ENCODE measurements at regions not wholly inside any gene's neighbourhood (a gene's known extent, or its start where the extent isn't known, plus 50 kb on each side); places are given as distances from the start of the nearest gene placed in this dataset.
A peak's percentile ranks its signal among the peaks of the same experiment; 100 is the strongest.

- no peak overlapping the region for H3K4me3 ChIP-seq (ENCODE audit: low read depth, low read length)
- DNase-seq (ENCODE audit: low read depth), result no peak
- in situ Hi-C loops (cut with HindIII; ENCODE audit: low sequenced_read_pairs), result no loop called here
- no peak for TF ChIP-seq CTCF (IDR thresholded peaks at IDR 0.05; ENCODE audit: low read depth, low read length, missing control alignments)
Measured at GRCh38 chr11:104432981-104433380, 269.0 kb upstream of the PDGFD start.

DNA sequence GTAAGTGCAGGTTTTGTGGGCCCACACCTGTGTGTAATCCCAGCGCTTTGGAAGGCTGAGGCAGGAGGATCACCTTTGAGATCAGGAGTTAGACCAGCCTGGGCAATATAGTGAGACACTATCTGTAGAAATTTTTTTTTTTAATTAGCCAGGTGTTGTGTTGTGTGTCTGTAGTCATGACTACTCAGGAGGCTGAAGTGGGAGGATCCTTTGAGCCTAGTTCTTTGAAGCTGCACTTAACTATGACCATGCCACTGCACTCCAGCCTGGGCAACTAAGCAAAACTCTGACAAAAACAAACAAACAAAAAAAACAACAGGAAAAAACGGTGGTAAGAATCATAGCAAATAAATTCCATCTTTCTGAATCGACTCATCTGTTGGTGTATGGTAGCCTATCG lies 268.6 kb upstream of the PDGFD start:
- no peak for DNase-seq (ENCODE audit: low read depth)
- in situ Hi-C loops (cut with HindIII; ENCODE audit: low sequenced_read_pairs), result no loop called here

GRCh38 chr11:104422324-104422944 lies 258.5 kb upstream of the PDGFD start:
- no peak for DNase-seq (ENCODE audit: low read depth)
- TF ChIP-seq CTCF (IDR thresholded peaks at IDR 0.05; ENCODE audit: low read depth, low read length, missing control alignments), result no peak
- no peak overlapping the region for H3K4me3 ChIP-seq (ENCODE audit: low read depth, low read length)
- in situ Hi-C loops (cut with HindIII; ENCODE audit: low sequenced_read_pairs), result no loop called here

More for the DNA sequence above, 268.6 kb upstream of the PDGFD start:
- TF ChIP-seq CTCF (IDR thresholded peaks at IDR 0.05; ENCODE audit: low read depth, low read length, missing control alignments), result no peak
- H3K4me3 ChIP-seq (ENCODE audit: low read depth, low read length), result no peak overlapping the region

GRCh38 chr11:104410336-104410735 lies 246.4 kb upstream of the PDGFD start:
- peak; percentile 9 for DNase-seq (ENCODE audit: low read depth)
- in situ Hi-C loops (cut with HindIII; ENCODE audit: low sequenced_read_pairs), result no loop called here
- no peak overlapping the region for H3K4me3 ChIP-seq (ENCODE audit: low read depth, low read length)
- no peak for TF ChIP-seq CTCF (IDR thresholded peaks at IDR 0.05; ENCODE audit: low read depth, low read length, missing control alignments)

DNA sequence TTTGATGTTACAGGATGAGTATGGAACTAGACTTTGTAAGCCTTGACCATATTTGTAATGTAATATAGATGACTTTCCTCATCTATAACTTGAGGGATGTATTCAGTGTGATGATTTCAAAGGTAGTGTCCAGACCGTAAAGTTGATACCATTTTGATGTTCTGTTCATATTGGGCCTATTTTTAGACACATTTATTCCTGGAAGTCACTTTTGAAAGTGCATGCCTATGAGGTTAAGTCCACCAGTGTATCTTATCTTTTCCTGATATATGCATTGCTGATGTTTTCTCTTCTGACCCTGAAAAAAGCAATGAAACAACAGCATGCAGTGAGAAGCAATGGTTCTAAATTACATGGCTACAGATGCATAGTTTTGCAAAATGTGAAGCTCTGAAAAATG lies 244.7 kb upstream of the PDGFD start:
- in situ Hi-C loops (cut with HindIII; ENCODE audit: low sequenced_read_pairs), result loop anchor here (10.0 kb wide), 1 partner anchor 56 kb away; no protein-coding TSS in a partner anchor
- no peak for DNase-seq (ENCODE audit: low read depth)
- TF ChIP-seq CTCF (IDR thresholded peaks at IDR 0.05; ENCODE audit: low read depth, low read length, missing control alignments), result no peak
- no peak overlapping the region for H3K4me3 ChIP-seq (ENCODE audit: low read depth, low read length)

DNA sequence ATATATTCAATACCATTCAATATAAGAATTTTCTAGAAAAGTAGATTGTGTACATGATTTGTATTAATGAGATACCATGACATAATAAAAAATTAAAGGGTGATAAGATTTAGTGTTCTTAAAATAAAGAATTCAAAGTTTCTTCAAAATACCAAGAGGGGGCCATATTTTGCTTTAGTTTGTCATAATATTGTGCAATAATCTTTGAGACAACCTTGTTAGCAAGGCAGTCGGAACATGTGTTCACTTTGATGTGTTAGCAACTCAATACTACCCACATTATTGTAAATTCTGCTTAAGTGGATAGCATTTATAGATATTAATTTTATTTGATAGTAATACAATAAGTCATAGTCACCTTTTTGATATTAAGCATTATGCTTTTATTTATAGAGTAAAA lies 241.3 kb upstream of the PDGFD start:
- in situ Hi-C loops (cut with HindIII; ENCODE audit: low sequenced_read_pairs), result loop anchor here (10.0 kb wide), 1 partner anchor 60 kb away; no protein-coding TSS in a partner anchor
- DNase-seq (ENCODE audit: low read depth), result no peak
- no peak overlapping the region for H3K4me3 ChIP-seq (ENCODE audit: low read depth, low read length)
- TF ChIP-seq CTCF (IDR thresholded peaks at IDR 0.05; ENCODE audit: low read depth, low read length, missing control alignments), result no peak
